Prostate gland (tissue), 2 donors: ENCODE measurements at regions not wholly inside any gene's neighbourhood (a gene's known extent, or its start where the extent isn't known, plus 50 kb on each side); places are given as distances from the start of the nearest gene placed in this dataset.

Experiments
- DNase-seq: peaks from one replicate; pipeline ENCODE4 v3.0.0-alpha.2; 2019; ENCODE audit warnings: low spot score
- H3K27ac ChIP-seq, 2 donors: fragments of 200-600 bp; sonication (generic); 2 replicates each; pipeline ENCODE4 v1.5.1; 2017 to 2019
- H3K27me3 ChIP-seq: fragments of 200-600 bp; sonication (generic); replicated peaks from 2 replicates; pipeline ENCODE4 v1.5.1; 2019; ENCODE audit not compliant: insufficient read depth
- H3K36me3 ChIP-seq, 2 donors: fragments of 200-600 bp; sonication (generic); 1 replicate in 1 of 2; 2 replicates in 1 of 2; pipeline versions ENCODE4 v1.5.1 to v1.8.1; 2017 to 2019
- H3K4me1 ChIP-seq: fragments of 200-600 bp; sonication (generic); replicated peaks from 2 replicates; pipeline ENCODE4 v1.5.1; 2019
- H3K4me3 ChIP-seq, 2 donors: fragments of 200-600 bp; sonication (generic); 2 replicates each; pipeline ENCODE4 v1.5.1; 2017 to 2019
- H3K9me3 ChIP-seq: fragments of 200-600 bp; sonication (generic); 2 replicates; pipeline ENCODE4 v1.5.1; 2017
- CTCF ChIP-seq, 4 experiments: fragments of 200-600 bp in 2 of 4; fragments of 450-650 bp in 2 of 4; sonication (generic) in 2 of 4; IDR thresholded peaks; 1 replicate in 3 of 4; 2 replicates in 1 of 4; pipeline ENCODE4 v1.5.1; 2016 to 2019; ENCODE audit warnings: antibody characterized with exemption in 4 of 4, mild to moderate bottlenecking in 2 of 4, moderate library complexity in 2 of 4
- POLR2A ChIP-seq: fragments of 450-650 bp; IDR thresholded peaks from one replicate; pipeline ENCODE4 v1.6.1; 2016; ENCODE audit warnings: antibody characterized with exemption, mild to moderate bottlenecking
- POLR2AphosphoS5 ChIP-seq: sonication (generic); formaldehyde crosslinking; IDR thresholded peaks from one replicate; pipeline ENCODE4 v1.6.1; 2017; ENCODE audit warnings: antibody characterized with exemption
- WGBS: methylation state at CpG from one replicate; pipeline ENCODE4 v1.1.5; 2018; 5-methylcytosine and 5-hydroxymethylcytosine counted together
- intact Hi-C: fragments of 100-400 bp; cut with DNase I; formaldehyde crosslinking; loops from one replicate; pipeline ENCODE4 v1.14.2; 2022

GRCh38 chr10:78867555-78867939 lies 201.2 kb upstream of the ZMIZ1 start:
- intact Hi-C loops, result no loop called here
- no peak for DNase-seq
- no peaks in the 10 kb centered on the region for H3K36me3 ChIP-seq
- 83% methylated on average over 4 of the region's 4 CpGs for WGBS
- no peak for TF ChIP-seq CTCF (IDR thresholded peaks at IDR 0.05)
- TF ChIP-seq POLR2AphosphoS5, result no peak
- TF ChIP-seq POLR2A, result no peak
- no peaks in the 10 kb centered on the region for H3K9me3 ChIP-seq
- no peaks in the 10 kb centered on the region for H3K27me3 ChIP-seq
- H3K4me3 ChIP-seq, result no peak overlapping the region
- H3K27ac ChIP-seq, result no peak overlapping the region
- no peaks in the 10 kb centered on the region for H3K4me1 ChIP-seq

DNA sequence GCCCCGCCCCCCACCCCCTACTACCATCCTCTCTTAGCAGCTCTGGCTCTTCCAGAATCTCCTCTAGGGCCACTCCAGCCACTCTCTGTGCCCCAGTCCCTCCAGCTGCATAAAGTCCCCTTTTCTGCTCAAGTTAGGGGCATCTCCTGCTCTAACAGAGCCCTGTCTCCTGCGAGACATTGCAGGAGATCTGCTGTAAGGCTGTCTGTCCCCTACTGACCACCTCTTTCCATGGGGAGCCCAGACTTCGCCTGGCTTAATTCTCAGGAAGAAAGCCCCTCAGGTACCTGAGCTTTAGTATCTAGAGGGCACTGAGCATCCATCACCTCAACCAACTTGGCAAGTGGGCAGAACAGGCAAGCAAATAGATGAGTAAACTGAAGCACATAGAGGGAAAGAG lies 200.7 kb upstream of the ZMIZ1 start:
- TF ChIP-seq POLR2A (no peak), CTCF (IDR thresholded peaks at IDR 0.05) (no peak), POLR2AphosphoS5 (no peak)
- H3K36me3 ChIP-seq, result no peaks in the 10 kb centered on the region
- intact Hi-C loops, result no loop called here
- no peak overlapping the region for H3K4me3 ChIP-seq
- H3K27ac ChIP-seq, result no peak overlapping the region
- WGBS, result 97% methylated on average over 3 of the region's 3 CpGs
- H3K9me3 ChIP-seq, result no peaks in the 10 kb centered on the region
- H3K4me1 ChIP-seq, result no peaks in the 10 kb centered on the region
- no peaks in the 10 kb centered on the region for H3K27me3 ChIP-seq
- DNase-seq, result no peak

DNA sequence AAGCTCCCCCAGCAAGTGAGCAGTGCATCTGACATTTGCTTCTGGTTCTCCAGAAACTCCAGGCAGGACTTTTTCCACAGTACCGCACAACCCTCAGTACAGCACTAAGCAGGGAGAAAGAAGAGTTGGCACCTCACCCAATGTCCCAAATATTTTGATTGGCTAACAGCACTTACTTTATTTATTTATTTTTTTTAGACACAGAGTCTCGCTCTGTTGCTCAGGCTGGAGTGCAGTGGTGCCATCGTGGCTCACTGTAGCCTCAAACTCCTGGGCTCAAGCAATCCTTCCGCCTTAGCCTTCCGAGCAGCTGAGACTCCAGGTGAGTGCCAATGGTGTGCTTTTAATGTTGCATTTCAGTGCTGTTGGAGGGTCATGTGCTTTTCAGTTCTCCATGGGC lies 200.3 kb upstream of the ZMIZ1 start:
- TF ChIP-seq POLR2A, result no peak
- no peak for TF ChIP-seq CTCF (IDR thresholded peaks at IDR 0.05)
- TF ChIP-seq POLR2AphosphoS5, result no peak
- no peak for DNase-seq
- Histone ChIP-seq H3K36me3 (no peaks in the 10 kb centered on the region), H3K4me3 (no peak overlapping the region), H3K9me3 (no peaks in the 10 kb centered on the region), H3K4me1 (no peaks in the 10 kb centered on the region), H3K27ac (no peak overlapping the region), H3K27me3 (no peaks in the 10 kb centered on the region)
- intact Hi-C loops, result no loop called here
- WGBS, result 81% methylated on average over 5 of the region's 5 CpGs

DNA sequence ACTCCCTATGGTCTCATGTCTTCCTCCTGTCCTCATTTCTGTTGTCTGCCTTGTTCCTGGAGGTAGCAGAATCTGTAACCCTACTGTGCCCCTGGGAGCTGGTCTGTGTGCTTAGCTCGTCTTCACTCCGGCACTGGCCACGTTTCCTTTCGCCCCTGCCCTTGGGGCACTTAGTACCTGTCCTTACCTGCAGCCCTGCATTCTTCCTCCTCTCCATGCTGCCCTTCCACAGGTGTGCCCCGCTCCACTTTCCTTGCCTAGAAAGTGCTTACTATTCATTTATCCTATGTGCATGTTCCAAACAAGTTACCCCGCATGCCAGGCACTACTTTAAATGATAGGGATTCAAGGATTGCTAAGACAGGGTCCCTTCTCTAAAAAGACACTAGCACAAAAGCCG lies 199.9 kb upstream of the ZMIZ1 start:
- DNase-seq, result no peak
- Histone ChIP-seq H3K4me1 (no peaks in the 10 kb centered on the region), H3K27me3 (no peaks in the 10 kb centered on the region), H3K9me3 (no peaks in the 10 kb centered on the region), H3K4me3 (no peak overlapping the region), H3K27ac (no peak overlapping the region), H3K36me3 (no peaks in the 10 kb centered on the region)
- TF ChIP-seq CTCF (IDR thresholded peaks at IDR 0.05) (no peak), POLR2AphosphoS5 (no peak), POLR2A (no peak)
- WGBS, result 70% methylated on average over 7 of the region's 7 CpGs
- intact Hi-C loops, result no loop called here

DNA sequence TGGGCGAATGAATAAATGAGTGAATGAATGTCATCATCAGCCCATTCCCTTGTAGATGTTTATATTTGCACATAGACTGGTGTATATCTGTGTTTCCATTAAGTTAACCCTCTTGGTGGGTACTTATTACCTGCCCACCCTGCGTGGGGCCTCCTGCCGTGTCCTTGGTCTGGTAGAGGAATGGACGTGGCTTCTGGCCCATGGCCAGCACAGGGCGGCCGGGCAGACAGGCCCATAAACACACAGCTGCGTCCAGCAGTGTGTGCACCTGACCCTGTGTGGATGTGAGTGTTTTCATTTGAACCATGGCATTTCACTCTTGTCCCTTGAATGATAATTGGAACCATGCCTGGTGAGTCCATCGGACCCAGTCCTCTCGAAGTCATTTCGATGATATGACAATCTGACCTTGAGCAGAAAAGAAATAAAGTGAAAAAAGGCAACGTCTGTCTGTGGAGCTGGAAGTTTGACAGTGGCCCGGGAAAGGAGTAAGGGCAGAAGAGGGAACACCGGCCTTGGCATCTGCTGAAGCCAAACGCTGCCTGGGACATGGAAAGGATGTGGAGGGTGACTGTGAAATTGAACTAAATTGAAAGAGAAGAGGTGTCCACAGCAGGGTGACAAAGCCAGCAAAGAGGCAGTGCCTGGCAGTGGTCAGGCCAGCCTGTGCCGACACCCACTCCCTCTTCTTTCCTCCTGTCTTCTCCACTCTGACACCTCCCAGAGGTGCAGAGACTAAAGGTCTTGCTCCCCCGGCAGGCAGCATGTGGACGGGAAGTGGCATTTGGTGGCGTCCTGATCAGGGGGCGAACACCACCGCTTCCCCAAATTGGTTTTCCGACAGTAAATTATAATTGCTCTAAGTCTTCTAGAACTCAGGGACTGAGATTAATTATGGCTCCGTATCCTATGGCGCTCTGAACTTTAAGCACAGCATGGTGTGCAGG lies 199.0 kb upstream of the ZMIZ1 start:
- no peak overlapping the region for H3K4me3 ChIP-seq
- 82% methylated on average over 23 of the region's 23 CpGs for WGBS
- H3K36me3 ChIP-seq, result no peaks in the 10 kb centered on the region
- no peaks in the 10 kb centered on the region for H3K4me1 ChIP-seq
- no peaks in the 10 kb centered on the region for H3K27me3 ChIP-seq
- no peaks in the 10 kb centered on the region for H3K9me3 ChIP-seq
- TF ChIP-seq POLR2A, result no peak
- TF ChIP-seq CTCF (IDR thresholded peaks at IDR 0.05), result no peak
- no peak for TF ChIP-seq POLR2AphosphoS5
- no peak for DNase-seq
- no peak overlapping the region for H3K27ac ChIP-seq
- intact Hi-C loops, result no loop called here
